NCI-H748 (cell line): ENCODE measurements at regions not wholly inside any gene's neighbourhood (a gene's known extent, or its start where the extent isn't known, plus 50 kb on each side); places are given as distances from the start of the nearest gene placed in this dataset.
"Not testable (repeated sequence)": the region's sequence is repeated elsewhere in the genome, so short reads cannot be mapped to it uniquely, and the experiment has no call there.

Experiments
- DNase-seq: peaks from one replicate; lab custom pipeline; 2025; ENCODE audit not compliant: unreplicated experiment; lab: John Stamatoyannopoulos, UW

DNA sequence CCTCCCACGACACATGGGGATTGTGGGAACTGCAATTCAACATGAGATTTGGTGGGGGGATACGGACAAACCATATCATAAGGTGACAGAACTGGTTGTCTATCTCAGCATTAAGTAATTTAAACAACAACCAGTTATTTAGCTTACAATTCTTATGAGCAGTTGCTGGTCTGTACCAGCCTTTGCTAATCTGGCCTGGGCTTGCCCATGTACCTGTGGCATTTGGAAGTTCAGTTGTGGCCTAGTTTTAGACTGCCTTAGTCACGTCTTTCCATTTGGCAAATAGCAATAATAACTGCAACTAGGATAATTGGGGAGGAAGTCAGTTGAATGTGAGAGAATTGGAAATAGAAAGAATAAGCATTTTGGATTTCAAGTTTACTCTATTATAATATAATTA lies 441.8 kb upstream of the CXADR start:
- DNase-seq, result no peak

DNA sequence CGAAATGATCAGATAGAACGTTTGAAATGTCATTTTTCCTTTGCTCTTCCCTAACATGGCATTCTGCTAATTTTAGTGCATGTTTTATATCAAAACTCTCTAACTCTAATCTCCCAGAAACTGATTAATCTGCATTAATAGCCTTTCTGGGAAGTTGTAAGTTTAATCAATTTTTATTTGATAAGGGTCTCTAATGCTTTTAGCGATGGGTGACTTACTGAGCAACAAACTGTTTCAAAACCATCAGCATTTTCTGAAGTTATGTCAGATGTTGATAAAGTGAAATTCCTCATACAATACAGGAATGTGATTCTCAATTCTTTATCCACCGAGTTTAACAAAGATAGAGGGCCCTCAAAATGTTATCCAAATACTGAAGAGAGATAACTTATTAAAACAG lies 431.6 kb upstream of the CXADR start:
- no peak for DNase-seq

DNA sequence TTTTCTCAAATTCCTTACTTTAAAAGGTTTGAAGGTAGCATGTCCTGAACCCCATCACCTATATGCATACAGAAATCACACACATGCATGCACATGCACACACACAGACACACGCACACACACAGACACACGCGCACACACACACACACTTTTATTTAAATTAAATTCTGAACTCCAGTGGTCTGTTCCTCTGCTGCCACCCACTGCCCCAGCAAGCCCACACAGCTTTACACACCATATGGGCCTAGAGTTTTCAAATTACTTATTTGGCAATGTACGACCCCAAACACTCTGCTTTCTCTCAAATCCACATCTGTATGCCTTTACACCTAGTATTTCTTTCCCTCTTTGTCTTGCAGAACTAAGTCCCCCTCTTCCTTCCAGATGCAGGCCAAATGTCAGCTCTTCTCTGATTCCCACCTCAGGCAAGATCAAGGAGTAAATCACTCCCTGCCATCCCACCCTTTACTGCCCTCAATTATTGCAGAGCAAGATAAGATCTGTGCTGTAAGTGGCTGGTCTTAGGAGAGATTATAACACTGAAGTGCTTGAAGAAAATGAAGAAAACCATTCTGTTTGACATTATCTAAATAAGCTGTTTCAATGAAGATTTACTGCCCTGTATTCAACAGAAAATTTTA lies 429.9 kb upstream of the CXADR start:
- no peak for DNase-seq

GRCh38 chr21:17085707-17086106 lies 427.1 kb upstream of the CXADR start:
- no peak for DNase-seq

DNA sequence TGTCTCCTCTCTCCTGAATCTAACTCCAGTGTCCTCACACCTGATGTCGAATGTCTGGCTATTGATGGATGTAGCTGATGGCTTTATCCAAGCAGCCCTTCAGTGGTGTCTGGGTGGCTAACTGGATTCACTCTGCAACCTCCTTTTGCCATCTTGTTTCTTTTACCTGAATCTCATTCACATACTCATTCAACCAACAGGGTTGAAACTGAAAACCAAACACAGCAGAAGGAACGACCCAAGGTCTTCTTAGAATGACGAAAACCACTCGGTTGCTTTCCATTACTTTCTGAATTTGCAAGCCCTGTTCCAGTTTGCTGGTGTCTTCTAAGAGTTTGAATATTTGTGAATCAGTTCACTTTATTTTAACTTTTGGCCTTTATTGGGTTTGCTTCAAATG lies 424.3 kb upstream of the CXADR start:
- DNase-seq, result no peak

DNA sequence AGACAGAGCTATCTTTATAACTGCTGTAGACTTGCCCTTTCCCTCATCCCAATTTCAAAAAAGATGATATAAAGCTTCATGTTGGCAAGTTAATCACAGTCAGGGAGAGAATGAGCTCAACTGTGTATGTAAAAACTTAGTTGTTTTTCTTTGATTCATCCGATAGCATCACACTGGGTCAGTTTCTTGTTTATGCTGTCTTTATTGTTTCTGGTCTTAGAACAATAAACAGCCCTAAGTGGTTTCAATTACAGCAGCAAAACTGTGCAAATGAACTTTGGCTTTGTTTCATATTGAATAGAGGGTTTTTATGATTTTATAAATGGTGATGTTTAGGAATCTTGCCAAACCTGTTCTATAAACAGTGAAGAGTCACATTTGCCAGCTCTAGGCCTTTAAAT lies 423.8 kb upstream of the CXADR start:
- no peak for DNase-seq

DNA sequence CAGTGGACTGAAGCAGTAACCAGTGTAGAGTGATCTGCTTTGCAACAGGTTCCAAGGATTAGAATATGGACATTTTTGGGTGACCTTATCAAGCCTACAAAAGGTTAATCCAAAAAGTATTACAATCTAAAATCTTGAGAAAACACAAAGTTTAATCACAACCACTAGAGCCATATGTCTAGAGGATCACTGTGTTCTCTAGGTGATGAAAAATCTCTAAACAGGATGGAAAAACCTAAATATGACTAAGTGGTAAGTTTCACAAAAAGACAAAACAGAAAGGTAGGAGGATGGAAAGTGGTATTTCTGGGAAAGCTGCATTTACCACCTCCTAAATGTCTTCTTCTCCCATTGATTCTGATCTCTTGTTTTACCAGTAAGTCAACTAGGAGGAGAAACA lies 411.1 kb upstream of the CXADR start:
- DNase-seq, result no peak

GRCh38 chr21:17105932-17106331 lies 406.9 kb upstream of the CXADR start:
- no peak for DNase-seq

DNA sequence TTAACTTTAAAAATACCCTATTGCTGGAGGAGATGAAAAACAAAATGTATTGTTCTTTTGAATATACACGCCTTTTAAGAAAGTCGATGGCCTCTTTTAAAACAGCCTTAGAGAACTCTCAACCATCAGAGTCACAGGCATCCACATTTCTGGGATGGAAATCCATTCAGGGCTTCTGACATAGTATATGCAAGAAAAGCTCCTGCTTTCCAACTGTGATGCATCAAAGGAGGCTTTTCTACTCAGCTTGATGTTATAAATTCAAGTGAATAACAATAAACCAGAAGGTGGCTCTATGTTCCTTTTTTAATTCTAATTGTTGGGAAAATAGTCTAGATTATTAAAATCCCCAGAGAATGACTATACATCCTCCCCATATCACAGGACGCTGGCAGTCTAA lies 398.8 kb upstream of the CXADR start:
- DNase-seq, result no peak

DNA sequence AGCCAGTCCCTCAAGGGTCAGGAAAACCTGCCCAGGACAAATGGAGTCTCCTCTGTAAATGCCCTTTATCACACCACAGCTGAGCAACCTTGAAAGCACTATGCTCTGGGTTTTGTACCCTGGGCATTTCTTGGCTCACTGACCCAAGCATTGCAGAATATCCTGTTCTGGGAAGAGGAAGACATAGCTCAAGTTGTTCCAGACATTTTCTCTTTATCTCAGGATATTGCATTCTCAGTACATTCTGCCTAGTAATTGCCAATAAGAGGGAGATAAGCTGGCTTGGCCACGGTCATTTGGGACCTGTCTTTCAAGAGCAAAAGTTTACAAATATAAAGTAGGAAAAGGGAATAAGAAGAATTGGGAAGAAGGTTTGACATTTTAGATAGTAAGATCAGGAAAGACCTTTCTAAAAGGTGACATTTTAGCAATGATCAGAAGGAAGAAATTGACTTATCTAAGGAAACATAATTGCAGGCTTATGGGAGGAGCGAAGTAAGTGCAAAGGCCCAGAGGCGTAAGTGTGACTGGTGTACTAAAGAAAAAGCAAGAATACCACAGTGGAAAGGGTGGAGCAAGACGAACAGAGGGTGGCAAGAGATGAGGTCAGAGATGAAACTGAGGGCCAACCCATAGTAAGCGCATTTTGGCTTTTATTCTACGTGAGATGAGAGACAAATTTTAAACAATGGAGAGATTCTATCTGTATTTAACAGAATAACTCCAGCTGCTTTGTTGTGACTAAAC lies 394.0 kb upstream of the CXADR start:
- DNase-seq, result no peak

DNA sequence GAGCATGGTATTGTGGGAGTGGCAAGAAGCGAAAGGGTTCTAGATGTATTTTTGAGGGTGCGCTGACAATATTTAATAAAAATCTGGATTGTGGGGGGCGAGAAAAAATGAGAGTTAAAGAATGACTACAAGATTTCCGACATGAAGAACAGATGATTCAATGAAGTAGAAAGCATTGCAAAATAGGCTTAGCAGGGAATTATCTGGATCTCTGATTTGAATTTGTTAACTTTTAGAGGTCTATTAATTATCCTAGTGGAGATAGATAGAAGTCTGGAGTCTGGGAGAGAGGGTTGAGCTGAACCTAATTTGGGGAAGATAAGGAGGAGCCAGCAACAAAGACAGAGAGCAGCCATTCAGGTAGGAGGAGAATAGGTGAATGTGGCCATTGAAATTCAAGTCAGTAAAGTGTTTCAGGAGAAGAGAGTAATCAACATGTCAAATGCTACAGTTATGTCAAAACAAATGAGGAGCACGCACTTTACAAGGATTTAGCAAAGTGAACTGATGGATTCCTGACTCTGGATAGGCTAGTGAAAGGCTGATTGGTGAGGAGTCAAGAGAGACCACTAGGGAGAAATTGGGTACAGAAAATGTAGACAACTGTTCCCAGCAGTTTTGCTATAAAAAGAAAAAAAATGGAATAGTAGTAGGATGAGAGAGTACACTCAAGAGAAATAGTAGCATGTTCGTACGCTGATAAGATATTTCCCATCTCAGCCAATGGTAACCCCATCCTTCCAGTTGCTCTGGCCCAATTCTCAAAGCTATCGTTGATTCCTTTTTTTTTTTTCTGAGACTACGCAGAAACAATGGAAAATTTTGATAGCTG lies 393.2 kb upstream of the CXADR start:
- no peak for DNase-seq

- DNase-seq, result not testable (repeated sequence)
Observed at GRCh38 chr21:17127395-17127794, 385.4 kb upstream of the CXADR start.

DNA sequence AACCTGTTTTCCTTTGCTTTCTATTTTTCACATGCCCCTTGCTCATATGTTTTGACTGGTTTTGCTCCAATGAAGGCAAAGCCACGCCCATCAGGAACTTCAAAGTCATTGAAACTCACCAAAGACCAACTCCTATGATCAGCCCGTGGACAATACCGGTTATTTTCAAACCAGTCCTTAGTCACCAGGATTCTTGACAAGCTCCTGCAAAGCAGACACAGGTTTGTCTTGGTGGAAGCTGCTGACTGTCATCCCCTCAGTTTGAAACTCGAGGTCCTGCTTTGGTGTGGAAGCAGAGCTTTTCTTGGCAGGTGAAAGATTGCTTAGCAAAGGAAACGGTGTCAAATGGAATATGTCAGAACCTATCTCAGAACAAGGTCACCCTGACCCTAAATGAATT lies 384.7 kb upstream of the CXADR start:
- no peak for DNase-seq

DNA sequence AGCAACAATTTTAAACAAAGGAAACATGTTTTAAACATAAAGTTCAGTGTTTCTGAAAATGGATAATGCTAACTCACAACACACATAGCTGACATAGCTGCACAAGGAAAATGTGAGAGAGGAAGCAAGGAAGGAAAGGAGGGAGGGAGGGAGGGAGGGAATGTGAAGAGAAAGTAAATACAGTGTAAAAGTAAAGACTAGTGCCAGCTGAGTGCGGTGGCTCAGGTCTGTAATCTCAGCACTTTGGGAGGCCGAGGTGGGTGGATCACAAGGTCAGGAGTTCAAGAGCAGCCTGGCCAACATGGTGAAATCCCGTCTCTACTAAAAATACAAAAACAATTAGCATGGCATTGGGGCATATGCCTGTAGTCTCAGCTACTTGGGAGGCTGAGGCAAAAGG lies 373.7 kb upstream of the CXADR start:
- not testable (repeated sequence) for DNase-seq

DNA sequence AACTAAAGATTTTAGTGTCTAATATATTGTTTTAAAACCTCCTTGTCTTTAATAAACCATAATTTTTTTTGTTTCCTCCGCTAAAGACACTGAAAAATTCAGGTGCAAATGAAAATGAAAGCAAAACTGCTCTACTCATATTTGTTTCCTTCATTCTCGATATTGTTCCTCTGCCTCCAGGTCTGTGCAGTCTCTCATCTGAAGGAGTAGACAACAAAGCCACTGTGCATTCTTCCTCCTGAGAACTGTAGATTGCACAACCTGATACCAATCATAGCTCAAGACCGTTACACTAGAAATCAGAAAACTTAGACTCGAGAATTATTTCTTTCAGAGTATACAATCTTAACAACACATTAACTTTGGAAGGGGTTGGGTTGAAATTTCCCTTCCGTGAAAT lies 373.1 kb upstream of the CXADR start:
- DNase-seq, result no peak

DNA sequence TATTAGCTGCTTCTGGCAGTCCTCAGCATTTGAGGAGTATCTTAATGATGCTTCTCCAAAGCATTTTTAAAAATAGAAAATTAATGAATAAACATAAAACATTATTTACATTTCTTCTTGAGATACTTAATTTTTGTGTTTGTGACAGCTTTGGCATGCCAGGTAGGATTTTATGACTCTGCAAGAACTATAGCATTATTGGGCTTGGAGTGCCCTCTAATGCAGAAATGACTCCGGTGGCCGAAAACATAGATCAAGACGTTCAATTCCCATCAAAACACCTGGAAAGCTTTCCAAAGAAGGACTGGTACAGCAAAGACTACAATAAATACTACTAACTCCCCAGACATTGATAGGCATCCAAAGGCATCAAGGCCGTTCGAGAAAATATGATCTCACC lies 366.4 kb upstream of the CXADR start:
- DNase-seq, result no peak

- no peak for DNase-seq
Observed at GRCh38 chr21:17159697-17160096, 353.1 kb upstream of the CXADR start.

DNA sequence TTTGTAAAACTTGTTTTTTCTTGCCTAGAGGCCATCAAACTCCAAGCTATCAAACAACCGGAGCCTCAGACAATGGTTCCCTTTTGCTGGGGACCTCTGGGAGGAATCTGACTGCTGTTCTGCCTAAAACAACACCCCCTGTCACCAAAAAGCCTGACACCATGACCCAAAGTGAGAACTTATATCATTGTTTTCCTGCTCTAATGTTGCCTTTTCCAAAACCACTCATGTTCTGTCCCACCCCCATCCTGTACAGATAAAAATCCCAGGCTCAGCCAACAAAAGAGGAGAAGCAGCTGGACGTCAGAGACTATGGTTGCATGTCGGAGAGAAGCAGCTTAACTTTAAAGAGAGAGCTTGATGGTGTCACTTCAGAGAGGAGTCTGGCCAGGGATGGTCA lies 327.2 kb upstream of the CXADR start:
- DNase-seq, result no peak

DNA sequence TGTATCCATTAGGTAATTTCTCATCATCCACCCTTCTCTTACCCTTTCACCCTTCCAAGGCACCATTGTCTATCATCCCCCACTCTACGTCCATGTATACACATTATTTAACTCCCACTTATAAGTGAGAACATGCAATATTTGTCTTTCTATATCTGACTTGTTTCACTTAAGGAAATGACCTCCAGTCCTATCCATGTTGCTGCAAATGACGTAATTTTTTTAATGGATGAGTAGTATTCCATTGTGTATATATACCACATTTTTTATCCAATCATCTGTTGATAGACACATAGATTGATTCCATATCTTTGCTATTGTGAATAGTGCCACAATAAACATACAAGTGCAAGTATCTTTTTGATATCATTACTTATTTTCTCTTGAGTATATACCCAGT lies 322.9 kb upstream of the CXADR start:
- DNase-seq, result no peak

DNA sequence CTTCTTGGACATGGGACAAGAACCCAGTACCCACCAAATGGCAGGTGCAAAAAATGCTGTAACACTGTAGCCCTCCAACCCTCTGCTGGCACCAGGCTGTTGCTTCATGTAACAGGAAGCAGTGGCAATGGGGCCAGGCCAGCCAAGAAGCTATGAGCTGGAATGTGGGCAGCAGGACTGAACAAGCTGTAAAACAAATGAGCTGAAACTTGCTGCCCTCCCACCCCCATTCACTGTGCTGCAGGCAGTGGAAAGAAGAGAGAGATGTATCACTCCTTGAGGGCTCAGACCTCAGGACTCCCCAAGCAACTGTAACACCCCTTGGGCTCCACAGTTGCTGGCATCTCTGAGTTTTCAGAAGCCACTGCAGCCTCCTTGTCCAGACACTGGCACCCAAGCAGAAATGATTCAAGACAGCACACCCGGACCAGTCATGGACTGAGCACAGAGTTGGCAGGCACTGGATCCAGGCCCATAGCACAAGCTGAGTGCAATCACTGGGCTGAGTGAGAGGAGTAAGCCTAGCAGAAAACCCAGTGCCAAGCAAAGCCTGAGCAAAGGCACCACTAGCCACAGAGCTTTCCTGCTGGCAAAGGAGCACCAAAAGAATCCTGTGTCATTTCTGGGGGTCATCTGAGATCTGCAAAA lies 321.4 kb upstream of the CXADR start:
- DNase-seq, result no peak

DNA sequence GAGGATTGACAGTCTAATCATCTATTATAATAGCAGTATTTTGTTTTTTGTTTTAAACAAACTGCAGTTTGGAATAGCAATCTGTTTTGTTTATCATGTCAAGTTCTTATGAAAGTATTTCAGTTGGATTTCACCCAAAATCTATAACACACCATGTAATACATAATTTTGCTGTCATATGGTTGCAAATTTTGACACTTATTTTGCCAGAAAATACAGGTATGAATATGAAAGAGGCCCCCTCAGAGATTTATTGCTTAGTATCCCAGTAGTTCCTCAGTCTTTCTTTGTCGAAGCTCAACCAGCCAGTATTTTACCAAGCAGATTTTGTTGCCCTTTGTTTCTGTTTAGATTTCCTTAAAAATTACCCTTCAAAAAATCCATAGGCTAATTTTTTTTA lies 317.5 kb upstream of the CXADR start:
- no peak for DNase-seq

GRCh38 chr21:17195976-17196375 lies 316.9 kb upstream of the CXADR start:
- DNase-seq, result no peak
